NB4 (cell line): ENCODE measurements at regions not wholly inside any gene's neighbourhood (a gene's known extent, or its start where the extent isn't known, plus 50 kb on each side); places are given as distances from the start of the nearest gene placed in this dataset.

ENCODE experiments used
- CTCF ChIP-seq: IDR thresholded peaks from one replicate; pipeline ENCODE4 v1.5.1; 2012; ENCODE audit warnings: low read depth, low read length
- MYC ChIP-seq: IDR thresholded peaks from 2 replicates; pipeline ENCODE4 v1.6.1; 2011; ENCODE audit warnings: low read depth, low read length
- POLR2A ChIP-seq: IDR thresholded peaks from 2 replicates; pipeline ENCODE4 v1.6.1; 2011; ENCODE audit warnings: mild to moderate bottlenecking; ENCODE audit not compliant: insufficient read length; ENCODE audit errors: extremely low read depth

- TF ChIP-seq CTCF (no peak), MYC (no peak), POLR2A (no peak)
These were observed 480.0 kb upstream of the SYT1 start for GRCh38 chr12:78384541-78384940.
